ENCODE measurements at regions not wholly inside any gene's neighbourhood (a gene's known extent, or its start where the extent isn't known, plus 50 kb on each side); places are given as distances from the start of the nearest gene placed in this dataset.

DNA sequence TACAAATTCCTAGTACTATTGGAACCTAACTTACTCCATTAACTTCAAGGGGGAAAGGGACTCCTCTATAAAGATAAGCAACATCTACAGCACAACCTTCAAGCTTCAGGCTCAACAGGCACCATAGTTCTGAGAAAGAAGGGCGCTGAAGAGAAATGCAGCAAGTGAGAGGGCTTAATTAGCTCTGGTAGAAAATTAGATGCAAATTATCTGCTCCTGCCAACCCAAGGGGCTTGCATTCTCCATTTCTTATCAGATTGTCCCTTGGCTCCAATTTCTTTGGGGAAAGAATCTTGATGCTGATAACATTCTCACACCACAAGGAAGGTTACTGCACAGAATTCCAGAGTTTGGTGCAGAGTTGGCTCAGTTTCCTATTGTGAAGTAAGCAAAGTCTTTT lies 214.6 kb downstream of the GABRG2 start:
- Histone ChIP-seq H3K4me1 (ENCODE audit: insufficient read depth, low read length, severe bottlenecking) (no peaks in the 10 kb centered on the region), H3K4me3 (ENCODE audit: low read depth, low read length, poor library complexity, severe bottlenecking) (no peak overlapping the region), H3K36me3 (ENCODE audit: insufficient read depth, low read length) (no peaks in the 10 kb centered on the region), H3F3A (ENCODE audit: insufficient read depth, low read length) (no peaks in the 10 kb centered on the region), H3K9ac (ENCODE audit: low read length) (no peak overlapping the region), H3K27me3 (ENCODE audit: insufficient read depth, low read length) (no peaks in the 10 kb centered on the region), H3K27ac (ENCODE audit: low read depth, low read length, poor library complexity, severe bottlenecking) (no peak overlapping the region), H3K9me3 (ENCODE audit: low read length) (no peaks in the 10 kb centered on the region), H3K9me2 (ENCODE audit: low read depth, low read length) (no peaks in the 10 kb centered on the region), H2AFZ (ENCODE audit: low read length) (no peak overlapping the region), H4K20me1 (ENCODE audit: insufficient read depth, low read length) (no peaks in the 10 kb centered on the region), H3K4me2 (ENCODE audit: low read length) (no peak overlapping the region), H3K79me2 (ENCODE audit: insufficient read depth, low read length) (no peaks in the 10 kb centered on the region)
- TF ChIP-seq EZH2 (IDR thresholded peaks at IDR 0.05; ENCODE audit: borderline replicate concordance, low read length) (no peak), CTCF (IDR thresholded peaks at IDR 0.05; ENCODE audit: low read length) (no peak)

DNA sequence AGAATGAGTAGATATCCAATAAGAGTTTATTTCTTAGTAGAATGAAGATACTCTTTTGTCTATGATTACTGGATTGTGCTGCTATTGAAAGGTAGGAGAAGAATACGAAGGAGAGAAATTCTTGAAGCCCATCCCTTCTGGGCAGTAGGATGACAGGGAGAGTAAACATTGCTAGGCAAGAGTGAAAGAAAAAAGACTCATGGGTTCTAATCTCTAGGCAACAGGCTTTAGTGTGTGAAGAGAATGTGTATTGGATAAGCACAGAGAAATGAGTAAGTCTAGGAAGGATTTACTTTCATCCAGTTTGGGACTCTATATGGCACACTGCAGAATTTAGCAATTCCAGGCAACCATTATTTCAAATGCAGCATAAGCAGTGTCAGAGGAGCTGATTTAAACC lies 216.0 kb downstream of the GABRG2 start:
- Histone ChIP-seq H3K79me2 (ENCODE audit: insufficient read depth, low read length) (no peaks in the 10 kb centered on the region), H3K9me2 (ENCODE audit: low read depth, low read length) (no peaks in the 10 kb centered on the region), H3K4me1 (ENCODE audit: insufficient read depth, low read length, severe bottlenecking) (no peaks in the 10 kb centered on the region), H3F3A (ENCODE audit: insufficient read depth, low read length) (no peaks in the 10 kb centered on the region), H3K9me3 (ENCODE audit: low read length) (no peaks in the 10 kb centered on the region), H3K4me3 (ENCODE audit: low read depth, low read length, poor library complexity, severe bottlenecking) (no peak overlapping the region), H4K20me1 (ENCODE audit: insufficient read depth, low read length) (no peaks in the 10 kb centered on the region), H3K4me2 (ENCODE audit: low read length) (no peak overlapping the region), H3K36me3 (ENCODE audit: insufficient read depth, low read length) (no peaks in the 10 kb centered on the region), H2AFZ (ENCODE audit: low read length) (no peak overlapping the region), H3K27ac (ENCODE audit: low read depth, low read length, poor library complexity, severe bottlenecking) (no peak overlapping the region), H3K9ac (ENCODE audit: low read length) (no peak overlapping the region), H3K27me3 (ENCODE audit: insufficient read depth, low read length) (no peaks in the 10 kb centered on the region)
- no peak for TF ChIP-seq EZH2 (IDR thresholded peaks at IDR 0.05; ENCODE audit: borderline replicate concordance, low read length)
- no peak for TF ChIP-seq CTCF (IDR thresholded peaks at IDR 0.05; ENCODE audit: low read length)

- Histone ChIP-seq H3K79me2 (ENCODE audit: insufficient read depth, low read length) (no peaks in the 10 kb centered on the region), H3K9ac (ENCODE audit: low read length) (no peak overlapping the region), H3K9me2 (ENCODE audit: low read depth, low read length) (no peaks in the 10 kb centered on the region), H2AFZ (ENCODE audit: low read length) (no peak overlapping the region), H3K36me3 (ENCODE audit: insufficient read depth, low read length) (no peaks in the 10 kb centered on the region), H3K27ac (ENCODE audit: low read depth, low read length, poor library complexity, severe bottlenecking) (no peak overlapping the region), H4K20me1 (ENCODE audit: insufficient read depth, low read length) (no peaks in the 10 kb centered on the region), H3K4me3 (ENCODE audit: low read depth, low read length, poor library complexity, severe bottlenecking) (no peak overlapping the region), H3F3A (ENCODE audit: insufficient read depth, low read length) (no peaks in the 10 kb centered on the region), H3K9me3 (ENCODE audit: low read length) (no peaks in the 10 kb centered on the region), H3K4me1 (ENCODE audit: insufficient read depth, low read length, severe bottlenecking) (no peaks in the 10 kb centered on the region), H3K4me2 (ENCODE audit: low read length) (no peak overlapping the region), H3K27me3 (ENCODE audit: insufficient read depth, low read length) (no peaks in the 10 kb centered on the region)
- TF ChIP-seq CTCF (IDR thresholded peaks at IDR 0.05; ENCODE audit: low read length) (no peak), EZH2 (IDR thresholded peaks at IDR 0.05; ENCODE audit: borderline replicate concordance, low read length) (no peak)
These were observed 221.2 kb downstream of the GABRG2 start for GRCh38 chr5:162288647-162289296.

Measured in OCI-LY1 (cell line).